PC-9 (cell line): ENCODE measurements at regions not wholly inside any gene's neighbourhood (a gene's known extent, or its start where the extent isn't known, plus 50 kb on each side); places are given as distances from the start of the nearest gene placed in this dataset.
"Not testable (repeated sequence)": the region's sequence is repeated elsewhere in the genome, so short reads cannot be mapped to it uniquely, and the experiment has no call there.

Experiments
- BruUV-seq: library from RNA; stranded (reverse); fragments of 400-500 nt; replicated peaks from 2 replicates; lab custom pipeline; 2021; lab: Mats Ljungman, UMichigan
- CTCF ChIA-PET: fragments of 300-600 bp; sonication (Branson Sonifier 250); formaldehyde crosslinking; loops from one replicate; lab custom pipeline; 2022; ENCODE audit warnings: antibody characterized with exemption; lab: Charles Lee
- POLR2A ChIA-PET: fragments of 300-600 bp; sonication (Branson Sonifier 250); formaldehyde crosslinking; loops from one replicate; lab custom pipeline; 2022; ENCODE audit warnings: antibody characterized with exemption; ENCODE audit not compliant: unreplicated experiment; lab: Charles Lee
- DNase-seq, 2 experiments: peaks; one replicate each; pipeline versions ENCODE4 v3.0.0 to v3.0.0-alpha.2; 2015 to 2022; ENCODE audit warnings: mixed read lengths in 1 of 2
- H2AFZ ChIP-seq: fragments of 200-600 bp; sonication (generic); 2 replicates; pipeline ENCODE4 v1.8.1; 2017; ENCODE audit warnings: antibody characterized with exemption
- H3F3A ChIP-seq: fragments of 200-600 bp; sonication (generic); 2 replicates; pipeline ENCODE4 v1.8.1; 2017; ENCODE audit warnings: antibody characterized with exemption, mild to moderate bottlenecking, low read depth; ENCODE audit not compliant: insufficient read depth
- H3K27ac ChIP-seq: fragments of 200-600 bp; sonication (generic); 2 replicates; pipeline ENCODE4 v1.6.1; 2016; ENCODE audit warnings: mixed run types
- H3K27me3 ChIP-seq: fragments of 200-600 bp; sonication (generic); 2 replicates; pipeline ENCODE4 v1.6.1; 2016; ENCODE audit warnings: low read depth, mixed run types; ENCODE audit not compliant: insufficient read depth
- H3K36me3 ChIP-seq: fragments of 200-600 bp; sonication (generic); 2 replicates; pipeline ENCODE4 v1.6.1; 2016; ENCODE audit warnings: low read depth, mixed run types
- H3K4me1 ChIP-seq: fragments of 200-600 bp; sonication (generic); replicated peaks from 2 replicates; pipeline ENCODE4 v1.6.1; 2016; ENCODE audit warnings: mixed run types; ENCODE audit not compliant: insufficient read depth
- H3K4me2 ChIP-seq: fragments of 200-600 bp; sonication (generic); 2 replicates; pipeline ENCODE4 v1.6.1; 2017; ENCODE audit warnings: mixed run types
- H3K4me3 ChIP-seq: fragments of 200-600 bp; sonication (generic); 2 replicates; pipeline ENCODE4 v1.6.1; 2016; ENCODE audit warnings: mixed run types
- H3K79me2 ChIP-seq: fragments of 200-600 bp; sonication (generic); 2 replicates; pipeline ENCODE4 v1.6.1; 2017; ENCODE audit warnings: low read depth, mixed run types
- H3K9me2 ChIP-seq: fragments of 200-600 bp; sonication (generic); 2 replicates; pipeline ENCODE4 v1.8.1; 2017; ENCODE audit warnings: mild to moderate bottlenecking; ENCODE audit not compliant: insufficient read depth
- H3K9me3 ChIP-seq: fragments of 200-600 bp; sonication (generic); 2 replicates; pipeline ENCODE4 v1.8.1; 2016; ENCODE audit warnings: low read depth; ENCODE audit not compliant: insufficient read depth
- H4K20me1 ChIP-seq: fragments of 200-600 bp; sonication (generic); 2 replicates; pipeline ENCODE4 v1.8.1; 2017; ENCODE audit not compliant: insufficient read depth
- CTCF ChIP-seq: fragments of 200-600 bp; sonication (generic); conservative IDR thresholded peaks from 2 replicates; pipeline ENCODE4 v1.6.1; 2017; ENCODE audit warnings: mixed run types, antibody characterized with exemption, mild to moderate bottlenecking, moderate library complexity
- EZH2 ChIP-seq: fragments of 200-600 bp; sonication (generic); IDR thresholded peaks from 2 replicates; pipeline ENCODE4 v1.8.0; 2017; ENCODE audit warnings: antibody characterized with exemption, low read depth
- intact Hi-C: fragments of 100-400 bp; cut with micrococcal nuclease; formaldehyde crosslinking; loops from one replicate; pipeline ENCODE4 v1.10.0; 2022; ENCODE audit not compliant: unreplicated experiment

GRCh38 chr12:14239350-14239934 lies 126.0 kb upstream of the ATF7IP start:
- Histone ChIP-seq H3K4me1 (peaks cover 28% of the 10 kb centered on the region), H3K4me2 (peak overlapping the region; percentile 83), H4K20me1 (no peaks in the 10 kb centered on the region), H3K27ac (peak overlapping the region; percentile 94), H3K27me3 (no peaks in the 10 kb centered on the region), H3K79me2 (no peaks in the 10 kb centered on the region), H3K36me3 (no peaks in the 10 kb centered on the region), H3K4me3 (peak overlapping the region; percentile 51), H3F3A (peaks cover 29% of the 10 kb centered on the region), H3K9me2 (no peaks in the 10 kb centered on the region), H2AFZ (peak overlapping the region; percentile 77), H3K9me3 (peaks cover 15% of the 10 kb centered on the region; the same call in 1 of the 2 replicates)
- ChIA-PET POLR2A (interaction anchor here (0.6 to 2.1 kb wide), 6 partner anchors 126 to 1348 kb away, joined by 3 to 9 read pairs (median 7); partner anchors contain the start of genes ATF7IP and GPRC5A), CTCF (interaction anchor here (0.6 to 2.7 kb wide), 6 partner anchors 132 to 892 kb away, joined by 3 to 8 read pairs (median 4); no protein-coding TSS in a partner anchor)
- TF ChIP-seq EZH2 (no peak), CTCF (no peak)
- BruUV-seq, result TSS peak; percentile 91
- DNase-seq, result peak; percentile 84 to 93
- intact Hi-C loops, result loop anchor here (1.0 to 10.0 kb wide), 8 partner anchors 53 to 755 kb away; partner anchors contain the start of gene ART4

DNA sequence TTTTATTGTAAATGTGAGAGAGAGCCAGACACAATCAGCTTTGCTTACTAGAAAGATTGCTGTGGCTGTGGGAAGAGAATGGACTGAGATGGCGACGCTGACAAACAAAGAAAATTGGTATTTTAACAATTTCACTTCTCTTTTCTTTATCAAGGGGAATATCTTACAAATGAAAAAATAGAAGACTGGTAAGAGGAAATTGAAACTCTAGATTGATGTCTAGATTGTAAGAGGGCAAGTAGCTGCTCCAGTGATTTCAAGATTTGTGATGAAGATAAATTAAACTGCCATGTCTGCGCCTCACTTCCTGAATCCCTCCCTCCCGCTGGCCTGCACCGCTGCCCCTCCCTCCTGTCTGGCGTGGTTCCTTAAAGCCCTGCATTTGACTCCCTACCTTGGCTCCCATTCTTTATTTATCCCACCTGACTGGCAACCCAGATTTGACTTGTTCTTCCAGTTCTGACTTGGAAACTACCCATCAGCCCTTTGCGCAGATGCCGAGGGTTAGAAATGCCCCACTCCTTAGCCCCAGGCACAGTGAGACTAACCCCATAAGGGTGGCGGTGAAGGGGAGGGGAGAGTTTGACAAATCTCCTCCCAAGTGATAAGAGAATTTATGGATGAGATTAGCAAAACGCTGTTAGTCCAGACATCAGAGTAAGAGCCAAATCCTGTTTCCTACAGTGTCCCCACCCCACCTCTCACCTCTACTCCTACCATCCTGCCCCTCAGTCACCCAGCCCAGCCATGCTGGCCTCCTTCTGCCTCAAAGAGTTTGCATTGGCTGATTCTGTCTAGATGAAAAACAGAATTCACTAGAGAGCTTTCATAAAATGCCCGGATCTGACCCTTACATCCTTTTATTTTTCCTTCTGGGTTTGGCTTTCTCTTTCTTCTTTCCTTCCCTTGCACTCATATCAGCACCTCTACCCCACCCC lies 125.3 kb upstream of the ATF7IP start:
- no peaks in the 10 kb centered on the region for H3K79me2 ChIP-seq
- H4K20me1 ChIP-seq, result no peaks in the 10 kb centered on the region
- peak; percentile 94 to 97 for DNase-seq
- no peak for TF ChIP-seq CTCF
- no peak for TF ChIP-seq EZH2
- H3F3A ChIP-seq, result peaks cover 29% of the 10 kb centered on the region
- H2AFZ ChIP-seq, result peak overlapping the region; percentile 77
- H3K36me3 ChIP-seq, result no peaks in the 10 kb centered on the region
- peak overlapping the region; percentile 83 for H3K4me2 ChIP-seq
- peaks cover 18% of the 10 kb centered on the region; the same call in 1 of the 2 replicates for H3K9me3 ChIP-seq
- intact Hi-C loops, result loop anchor here (1.0 to 10.0 kb wide), 10 partner anchors 20 to 755 kb away; partner anchors contain the start of genes ART4 and ATF7IP
- no peaks in the 10 kb centered on the region for H3K9me2 ChIP-seq
- BruUV-seq, result TSS peak; percentile 73
- peak overlapping the region; percentile 94 for H3K27ac ChIP-seq
- peak overlapping the region; percentile 51 for H3K4me3 ChIP-seq
- peaks cover 28% of the 10 kb centered on the region for H3K4me1 ChIP-seq
- H3K27me3 ChIP-seq, result no peaks in the 10 kb centered on the region
- POLR2A ChIA-PET, result interaction anchor here (0.8 to 2.1 kb wide), 2 partner anchors 125 to 564 kb away, joined by 7 to 9 read pairs; partner anchors contain the start of gene ATF7IP
- CTCF ChIA-PET, result interaction anchor here (0.6 to 2.7 kb wide), 8 partner anchors 16 to 893 kb away, joined by 3 to 8 read pairs (median 4); no protein-coding TSS in a partner anchor

GRCh38 chr12:14240873-14241220 lies 124.6 kb upstream of the ATF7IP start:
- H4K20me1 ChIP-seq, result no peaks in the 10 kb centered on the region
- TF ChIP-seq CTCF, result no peak
- TF ChIP-seq EZH2, result no peak
- H3K4me2 ChIP-seq, result peak overlapping the region; percentile 83
- H3K9me2 ChIP-seq, result no peaks in the 10 kb centered on the region
- peaks cover 20% of the 10 kb centered on the region; the same call in 1 of the 2 replicates for H3K9me3 ChIP-seq
- peaks cover 28% of the 10 kb centered on the region for H3K4me1 ChIP-seq
- intact Hi-C loops, result loop anchor here (1.0 kb wide), 2 partner anchors 19 to 124 kb away; partner anchors contain the start of gene ATF7IP
- H3K27me3 ChIP-seq, result no peaks in the 10 kb centered on the region
- ChIA-PET POLR2A (interaction anchor here (0.6 to 2.1 kb wide), 2 partner anchors 125 to 229 kb away, joined by 4 to 9 read pairs; partner anchors contain the start of gene ATF7IP), CTCF (interaction anchor here (0.6 to 0.7 kb wide), 3 partner anchors 15 to 273 kb away, joined by 3 to 7 read pairs (median 3); no protein-coding TSS in a partner anchor)
- H3K79me2 ChIP-seq, result no peaks in the 10 kb centered on the region
- no peaks in the 10 kb centered on the region for H3K36me3 ChIP-seq
- H2AFZ ChIP-seq, result peak overlapping the region; percentile 77
- H3K27ac ChIP-seq, result peak overlapping the region; percentile 94
- no peak for DNase-seq
- peak overlapping the region; percentile 51; the same call in 1 of the 2 replicates for H3K4me3 ChIP-seq
- BruUV-seq, result no TSS peak
- peaks cover 29% of the 10 kb centered on the region for H3F3A ChIP-seq

DNA sequence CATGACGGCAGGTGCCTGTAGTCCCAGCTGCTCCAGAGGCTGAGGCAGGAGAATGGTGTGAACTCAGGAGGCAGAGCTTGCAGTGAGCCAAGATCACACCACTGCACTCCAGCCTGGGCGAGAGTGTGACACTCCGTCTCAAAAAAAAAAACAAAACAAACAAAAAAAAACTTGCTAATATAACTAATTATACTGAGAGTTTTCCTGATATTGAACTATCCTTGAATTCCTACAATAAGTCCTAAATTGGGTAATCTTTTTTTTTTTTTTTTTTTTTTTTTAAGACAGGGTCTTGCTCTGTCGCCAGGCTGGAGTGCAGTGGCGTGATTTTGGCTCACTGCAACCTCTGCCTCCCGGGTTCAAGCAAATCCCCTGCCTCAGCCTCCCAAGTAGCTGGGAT lies 122.7 kb upstream of the ATF7IP start:
- DNase-seq, H3K27me3 ChIP-seq, H3K36me3 ChIP-seq, intact Hi-C loops, H3K4me2 ChIP-seq, H3K9me2 ChIP-seq, H3K79me2 ChIP-seq, POLR2A ChIA-PET, H2AFZ ChIP-seq, H3K4me3 ChIP-seq, H4K20me1 ChIP-seq, H3K27ac ChIP-seq, BruUV-seq: not testable (repeated sequence)
- H3K4me1 ChIP-seq, result peaks cover 28% of the 10 kb centered on the region
- H3F3A ChIP-seq, result peaks cover 29% of the 10 kb centered on the region
- H3K9me3 ChIP-seq, result peaks cover 20% of the 10 kb centered on the region; the same call in 1 of the 2 replicates
- CTCF ChIA-PET, result interaction anchor here (0.7 kb wide), 1 partner anchor 375 kb away, joined by 8 read pairs; no protein-coding TSS in a partner anchor
